Heart left ventricle (tissue), 16 donors: ENCODE measurements at regions not wholly inside any gene's neighbourhood (a gene's known extent, or its start where the extent isn't known, plus 50 kb on each side); places are given as distances from the start of the nearest gene placed in this dataset.

Experiments used
- ATAC-seq, 4 donors: fragments of 200-7000 bp; cut with Tn5 transposase; one replicate each; pipeline ENCODE4 v1.9.1; 2020 to 2022; ENCODE audit warnings: moderate library complexity in 4 of 4, mild to moderate bottlenecking in 3 of 4, moderate number of reproducible peaks in 1 of 4
- DNase-seq, 5 donors: peaks; one replicate each; pipeline ENCODE4 v3.0.0-alpha.2; 2020
- H3K27ac ChIP-seq, 12 donors: fragments of 200-600 bp; sonication (generic) in 4 of 12; one replicate each; pipeline versions ENCODE4 v1.5.0 to v1.8.0; 2016 to 2022; ENCODE audit warnings: mild to moderate bottlenecking in 2 of 12
- H3K27me3 ChIP-seq, 9 donors: fragments of 200-600 bp; sonication (generic) in 2 of 9; one replicate each; pipeline versions ENCODE4 v1.5.1 to v1.8.0; 2016 to 2022; ENCODE audit warnings: mild to moderate bottlenecking in 3 of 9
- H3K36me3 ChIP-seq, 9 donors: fragments of 200-600 bp; sonication (generic) in 2 of 9; one replicate each; pipeline versions ENCODE4 v1.5.0 to v1.8.0; 2018 to 2022; ENCODE audit warnings: mild to moderate bottlenecking in 2 of 9
- H3K4me1 ChIP-seq, 12 donors: fragments of 200-600 bp; sonication (generic) in 4 of 12; one replicate each; pipeline versions ENCODE4 v1.5.0 to v1.8.0; 2016 to 2022; ENCODE audit warnings: mild to moderate bottlenecking in 3 of 12
- H3K4me3 ChIP-seq, 12 donors: fragments of 200-600 bp; sonication (generic) in 4 of 12; one replicate each; pipeline versions ENCODE4 v1.5.0 to v1.8.0; 2017 to 2022; ENCODE audit warnings: mild to moderate bottlenecking in 9 of 12, moderate library complexity in 4 of 12
- H3K9me3 ChIP-seq, 12 donors: fragments of 200-600 bp; sonication (generic) in 4 of 12; one replicate each; pipeline versions ENCODE4 v1.5.0 to v1.8.0; 2016 to 2022; ENCODE audit warnings: mild to moderate bottlenecking in 1 of 12
- CTCF ChIP-seq, 12 donors: fragments of 200-600 bp; sonication (generic) in 4 of 12; IDR thresholded peaks; one replicate each; pipeline versions ENCODE4 v1.5.0 to v1.8.0; 2018 to 2022; ENCODE audit warnings: antibody characterized with exemption in 12 of 12, mild to moderate bottlenecking in 5 of 12
- POLR2A ChIP-seq, 2 donors: fragments of 450-650 bp; IDR thresholded peaks; one replicate each; pipeline ENCODE4 v1.6.1; 2017; ENCODE audit warnings: antibody characterized with exemption in 2 of 2, mild to moderate bottlenecking in 2 of 2, moderate library complexity in 2 of 2
- WGBS, 4 donors: extraction: QIAGEN DNeasy Blood & Tissue Kit in 2 of 4; methylation state at CpG; one replicate each; pipeline versions ENCODE4 v1.1.5 to v1.1.7; 2013 to 2018; 5-methylcytosine and 5-hydroxymethylcytosine counted together
- intact Hi-C, 10 donors: fragments of 100-400 bp; cut with DNase I; formaldehyde crosslinking; loops; one replicate each; pipeline versions ENCODE4 v1.11.1 to v1.14.2; 2022
- donor health status: ischemic (EF 13 %, LVEDD 7.1; RV severe dilation, severe dysfunction).
- donor health status: healthy with polysubstance abuse.
- donor health status: DM: no; HTN: yes; CAD: no.
- donor health status: DM: no; HTN: no; CAD: no.
- donor health status: ischemic (EF 25% LVEDD 6.9; RV normal size, moderate dysfunction).
- donor health status: ischemic (EF 25% LVEDD 5.7; RV mildly dilated, moderate dysfunction).
- donor health status: healthy.
- donor health status: DM: yes; HTN: yes; CAD: no.
- donor health status: ischemic (EF 35%, LVEDD 5.7; RV mildly dilated, moderate dysfunction).
- donor health status: nonischemic (EF 11% LVEDD 7.7; RV severe dilation, severe dysfunction).
- donor health status: DM: yes; HTN: yes; CAD: no.
- donor health status: PGD.
- donor health status: ischemic (EF 29% LVEDD 5.4; RV normal size, mild dysfunction).
- donor health status: nonischemic (EF 23%, LVEDD 6.1; RV moderate dilation, normal function).

GRCh38 chr10:78643513-78643912 is 425.3 kb upstream of the ZMIZ1 start:
- 90 to 92% (median 91%) methylated on average over 4 of the region's 4 CpGs for WGBS, 4 donors
- TF ChIP-seq POLR2A (IDR thresholded peaks at IDR 0.05) (no peak), CTCF (IDR thresholded peaks at IDR 0.05) (no peak)
- Histone ChIP-seq H3K9me3 (peaks cover 0 to 7% (median 0%) of the 10 kb centered on the region in 12 donors), H3K36me3 (no peaks in the 10 kb centered on the region), H3K4me1 (peaks cover 0 to 14% (median 0%) of the 10 kb centered on the region in 12 donors), H3K27me3 (no peaks in the 10 kb centered on the region), H3K27ac (no peak overlapping the region), H3K4me3 (no peak overlapping the region)
- DNase-seq (no peak), ATAC-seq (no peak)
- intact Hi-C loops = loop anchor here in 1 of 10 donors (10.0 kb wide), 1 partner anchor 121 kb away; no protein-coding TSS in a partner anchor

- H3K27me3 ChIP-seq = no peaks in the 10 kb centered on the region
- peaks cover 0 to 7% (median 0%) of the 10 kb centered on the region in 12 donors for H3K9me3 ChIP-seq
- intact Hi-C loops = loop anchor here in 1 of 10 donors (10.0 kb wide), 1 partner anchor 120 kb away; no protein-coding TSS in a partner anchor
- 90 to 96% (median 95%) methylated on average over 2 of the region's 2 CpGs for WGBS, 4 donors
- no peak overlapping the region for H3K4me3 ChIP-seq
- H3K36me3 ChIP-seq = no peaks in the 10 kb centered on the region
- ATAC-seq (no peak), DNase-seq (no peak)
- H3K4me1 ChIP-seq = peaks cover 0 to 14% (median 0%) of the 10 kb centered on the region in 12 donors
- TF ChIP-seq POLR2A (IDR thresholded peaks at IDR 0.05) (no peak), CTCF (IDR thresholded peaks at IDR 0.05) (no peak)
- H3K27ac ChIP-seq = no peak overlapping the region
Measured at GRCh38 chr10:78644550-78644949, 424.2 kb upstream of the ZMIZ1 start.

GRCh38 chr10:78645169-78645686 is 423.5 kb upstream of the ZMIZ1 start:
- H3K9me3 ChIP-seq = peaks cover 0 to 7% (median 0%) of the 10 kb centered on the region in 12 donors
- no peak for ATAC-seq
- no peaks in the 10 kb centered on the region for H3K27me3 ChIP-seq
- 90 to 94% (median 92%) methylated on average over 5 of the region's 5 CpGs for WGBS, 4 donors
- H3K4me3 ChIP-seq = no peak overlapping the region
- no peaks in the 10 kb centered on the region for H3K36me3 ChIP-seq
- no peak for TF ChIP-seq POLR2A (IDR thresholded peaks at IDR 0.05)
- H3K4me1 ChIP-seq = peaks cover 0 to 14% (median 0%) of the 10 kb centered on the region in 12 donors
- H3K27ac ChIP-seq = no peak overlapping the region
- no peak for DNase-seq
- intact Hi-C loops = loop anchor here in 1 of 10 donors (10.0 kb wide), 1 partner anchor 120 kb away; no protein-coding TSS in a partner anchor

GRCh38 chr10:78645975-78646374 is 422.8 kb upstream of the ZMIZ1 start:
- H3K36me3 ChIP-seq = no peaks in the 10 kb centered on the region
- intact Hi-C loops = loop anchor here in 1 of 10 donors (10.0 kb wide), 1 partner anchor 119 kb away; no protein-coding TSS in a partner anchor
- no peaks in the 10 kb centered on the region for H3K27me3 ChIP-seq
- no peak for ATAC-seq
- H3K4me3 ChIP-seq = no peak overlapping the region
- no peak for DNase-seq
- TF ChIP-seq POLR2A (IDR thresholded peaks at IDR 0.05) (no peak), CTCF (IDR thresholded peaks at IDR 0.05) (no peak)
- peaks cover 0 to 7% (median 0%) of the 10 kb centered on the region in 12 donors for H3K9me3 ChIP-seq
- peaks cover 0 to 14% (median 0%) of the 10 kb centered on the region in 12 donors for H3K4me1 ChIP-seq
- H3K27ac ChIP-seq = no peak overlapping the region
- WGBS, 4 donors = 73 to 92% (median 84%) methylated on average over 4 of the region's 4 CpGs
